Activated CD4-positive, alpha-beta T cell treated with anti-CD3 and anti-CD28 coated beads for 1 hour (primary cell): ENCODE measurements at regions not wholly inside any gene's neighbourhood (a gene's known extent, or its start where the extent isn't known, plus 50 kb on each side); places are given as distances from the start of the nearest gene placed in this dataset.
"Not testable (repeated sequence)": the region's sequence is repeated elsewhere in the genome, so short reads cannot be mapped to it uniquely, and the experiment has no call there.

Experiments
- DNase-seq: peaks from one replicate; pipeline ENCODE4 v3.0.0-alpha.2; 2020

DNA sequence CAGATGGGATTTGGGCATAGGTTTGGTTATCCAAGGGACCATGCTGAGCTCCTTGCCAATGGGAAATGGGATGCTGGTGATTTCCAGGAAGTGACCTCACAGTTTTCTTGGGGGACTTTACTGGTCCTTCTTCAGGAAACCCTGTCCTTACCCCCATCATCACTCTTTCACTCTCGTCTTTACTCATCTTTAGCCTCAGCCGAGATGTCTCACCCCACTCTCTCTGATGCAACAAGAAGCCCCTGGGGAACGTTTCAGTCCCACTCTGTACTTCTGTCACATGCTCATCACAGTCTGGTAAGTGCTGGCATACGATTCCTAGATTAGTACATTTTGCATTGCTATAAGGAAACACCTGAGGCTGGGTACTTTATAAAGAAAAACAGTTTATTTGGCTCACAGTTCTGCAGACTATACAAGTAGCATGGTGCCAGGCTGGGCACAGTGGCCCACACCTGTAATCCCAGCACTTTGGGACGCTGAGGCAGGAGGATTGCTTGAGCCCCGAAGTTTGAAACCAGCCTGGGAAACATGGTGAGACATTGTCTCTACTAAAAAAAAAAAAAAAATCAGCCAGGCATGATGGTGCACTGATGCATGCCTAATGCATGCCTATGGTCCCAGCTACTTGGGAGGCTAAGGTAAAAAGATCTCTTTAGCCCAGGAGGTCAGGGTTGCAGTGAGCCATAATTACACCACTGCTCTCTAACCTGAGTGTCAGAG is 63.5 kb upstream of the VKORC1L1 start:
- no peak for DNase-seq

DNA sequence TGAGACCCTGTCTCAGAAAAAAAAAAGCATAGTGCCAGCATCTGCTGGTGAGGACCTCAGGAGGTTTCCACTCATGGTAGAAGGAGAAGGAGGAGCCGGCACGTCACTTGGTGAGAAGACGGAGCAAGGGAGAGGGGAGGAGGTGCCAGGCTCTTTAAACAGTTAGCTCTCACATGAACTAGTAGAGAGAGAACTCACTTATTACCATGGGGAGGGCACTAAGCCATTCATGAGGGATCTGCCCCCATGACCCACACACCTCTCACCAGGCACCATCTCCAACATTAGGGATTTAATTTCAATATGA is 62.9 kb upstream of the VKORC1L1 start:
- no peak for DNase-seq

DNA sequence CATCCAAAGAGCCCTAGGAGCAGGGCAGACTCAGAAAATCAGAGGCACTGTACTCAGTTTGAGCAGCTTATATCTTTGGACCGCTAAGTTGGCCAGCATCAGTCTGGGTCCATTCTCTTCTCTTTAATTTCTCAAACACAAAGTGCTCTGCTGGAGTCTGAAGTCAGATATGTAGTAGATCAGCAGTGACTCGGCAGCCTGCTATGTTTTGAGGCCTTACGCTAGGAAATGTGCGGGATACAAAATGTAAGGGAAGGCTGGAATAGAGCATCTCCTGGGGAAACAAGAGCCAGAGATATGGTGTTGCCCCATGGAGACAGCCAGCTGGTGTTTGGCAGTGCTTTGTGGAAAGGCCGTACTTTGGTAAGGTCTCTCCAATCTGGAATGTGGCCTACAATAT is 60.6 kb upstream of the VKORC1L1 start:
- no peak for DNase-seq

DNA sequence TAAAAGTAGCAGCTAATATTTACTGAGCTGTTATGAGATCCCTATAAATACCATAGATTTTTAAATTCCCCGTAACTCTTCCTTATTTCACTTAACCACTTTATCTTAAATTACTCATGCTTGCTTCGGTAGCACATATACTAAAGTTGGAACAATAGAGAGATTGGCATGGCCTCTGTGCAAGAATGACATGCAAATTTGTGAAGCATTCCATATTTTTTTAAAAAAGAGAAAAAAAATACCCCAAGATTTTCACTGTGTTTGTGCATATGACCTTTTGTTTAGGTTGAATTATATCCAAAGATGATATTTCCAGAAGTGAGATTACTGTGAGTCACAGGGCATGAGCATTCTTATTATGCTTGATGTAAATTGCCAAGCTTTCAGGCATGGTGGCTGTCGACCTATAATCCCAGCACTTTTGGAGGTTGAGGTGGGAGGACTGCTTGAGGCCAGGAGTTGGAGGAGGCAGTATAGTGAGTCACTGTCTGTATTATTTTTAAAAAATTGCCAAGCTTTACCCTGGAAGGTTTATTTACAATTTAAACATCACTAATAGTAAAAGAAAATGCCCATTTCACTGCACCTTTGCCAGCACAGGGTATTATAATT is 58.2 kb upstream of the VKORC1L1 start:
- DNase-seq = not testable (repeated sequence)

DNA sequence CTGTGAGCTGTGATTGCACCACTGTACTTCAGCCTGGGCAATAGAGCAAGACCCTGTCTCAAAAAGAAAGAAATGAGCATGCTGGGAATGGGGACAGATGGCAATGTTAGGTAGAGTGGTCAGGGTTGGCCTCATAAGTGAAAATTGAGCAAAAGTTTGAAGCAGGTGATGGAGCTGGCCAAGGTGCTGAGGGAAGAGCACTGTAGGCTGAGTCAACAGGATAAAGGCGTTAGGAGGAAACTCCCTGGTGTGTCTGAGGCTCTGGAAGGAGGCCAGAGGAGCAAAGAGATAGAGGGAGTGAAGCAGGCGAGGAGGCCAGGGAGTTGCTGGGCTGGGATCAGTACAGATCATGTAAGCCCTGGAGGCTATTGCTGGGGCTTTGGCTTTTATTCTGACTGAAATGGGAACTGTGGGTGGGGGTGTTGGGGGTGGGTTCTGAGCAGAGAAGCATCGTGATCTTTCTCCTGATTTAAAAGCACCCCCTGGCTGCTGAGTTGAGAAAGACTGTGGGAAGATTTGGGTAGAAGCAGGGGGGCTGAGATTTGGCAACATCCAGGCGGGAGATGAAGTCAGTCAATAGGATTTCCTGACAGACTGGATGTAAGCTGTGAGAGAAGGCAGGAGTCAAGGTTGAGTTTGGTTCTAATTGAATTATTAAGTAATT is 52.5 kb upstream of the VKORC1L1 start:
- DNase-seq = no peak
